ENCODE measurements at regions not wholly inside any gene's neighbourhood (a gene's known extent, or its start where the extent isn't known, plus 50 kb on each side); places are given as distances from the start of the nearest gene placed in this dataset.
"Not testable (repeated sequence)": the region's sequence is repeated elsewhere in the genome, so short reads cannot be mapped to it uniquely, and the experiment has no call there.

DNA sequence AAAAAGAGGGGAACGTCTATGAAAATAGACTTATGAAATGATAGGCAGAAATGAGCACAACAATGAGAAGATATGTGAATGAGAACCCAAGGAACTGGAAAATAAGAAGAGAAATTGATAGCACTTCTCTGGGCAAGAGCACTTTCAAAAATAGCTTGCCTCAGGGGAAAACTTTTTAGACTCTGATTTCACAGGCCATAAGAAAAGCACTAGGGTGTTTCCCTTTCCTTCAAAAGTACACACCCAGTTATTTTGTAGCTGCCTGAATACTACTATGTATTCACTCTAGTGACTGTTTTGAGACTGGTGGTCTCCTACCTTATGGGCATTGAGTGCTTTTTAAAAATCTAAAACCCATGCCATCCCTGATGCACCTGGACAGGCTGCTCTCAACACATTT, 172.3 kb upstream of the SOX6 start:
- no peak for DNase-seq (ENCODE audit: insufficient read length, low spot score)
- TF ChIP-seq, protein P1, sequence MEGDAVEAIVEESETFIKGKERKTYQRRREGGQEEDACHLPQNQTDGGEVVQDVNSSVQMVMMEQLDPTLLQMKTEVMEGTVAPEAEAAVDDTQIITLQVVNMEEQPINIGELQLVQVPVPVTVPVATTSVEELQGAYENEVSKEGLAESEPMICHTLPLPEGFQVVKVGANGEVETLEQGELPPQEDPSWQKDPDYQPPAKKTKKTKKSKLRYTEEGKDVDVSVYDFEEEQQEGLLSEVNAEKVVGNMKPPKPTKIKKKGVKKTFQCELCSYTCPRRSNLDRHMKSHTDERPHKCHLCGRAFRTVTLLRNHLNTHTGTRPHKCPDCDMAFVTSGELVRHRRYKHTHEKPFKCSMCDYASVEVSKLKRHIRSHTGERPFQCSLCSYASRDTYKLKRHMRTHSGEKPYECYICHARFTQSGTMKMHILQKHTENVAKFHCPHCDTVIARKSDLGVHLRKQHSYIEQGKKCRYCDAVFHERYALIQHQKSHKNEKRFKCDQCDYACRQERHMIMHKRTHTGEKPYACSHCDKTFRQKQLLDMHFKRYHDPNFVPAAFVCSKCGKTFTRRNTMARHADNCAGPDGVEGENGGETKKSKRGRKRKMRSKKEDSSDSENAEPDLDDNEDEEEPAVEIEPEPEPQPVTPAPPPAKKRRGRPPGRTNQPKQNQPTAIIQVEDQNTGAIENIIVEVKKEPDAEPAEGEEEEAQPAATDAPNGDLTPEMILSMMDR (IDR thresholded peaks at IDR 0.05; ENCODE audit: insufficient read depth, missing control alignments), result no peak
- FAIRE-seq, result no peak

DNA sequence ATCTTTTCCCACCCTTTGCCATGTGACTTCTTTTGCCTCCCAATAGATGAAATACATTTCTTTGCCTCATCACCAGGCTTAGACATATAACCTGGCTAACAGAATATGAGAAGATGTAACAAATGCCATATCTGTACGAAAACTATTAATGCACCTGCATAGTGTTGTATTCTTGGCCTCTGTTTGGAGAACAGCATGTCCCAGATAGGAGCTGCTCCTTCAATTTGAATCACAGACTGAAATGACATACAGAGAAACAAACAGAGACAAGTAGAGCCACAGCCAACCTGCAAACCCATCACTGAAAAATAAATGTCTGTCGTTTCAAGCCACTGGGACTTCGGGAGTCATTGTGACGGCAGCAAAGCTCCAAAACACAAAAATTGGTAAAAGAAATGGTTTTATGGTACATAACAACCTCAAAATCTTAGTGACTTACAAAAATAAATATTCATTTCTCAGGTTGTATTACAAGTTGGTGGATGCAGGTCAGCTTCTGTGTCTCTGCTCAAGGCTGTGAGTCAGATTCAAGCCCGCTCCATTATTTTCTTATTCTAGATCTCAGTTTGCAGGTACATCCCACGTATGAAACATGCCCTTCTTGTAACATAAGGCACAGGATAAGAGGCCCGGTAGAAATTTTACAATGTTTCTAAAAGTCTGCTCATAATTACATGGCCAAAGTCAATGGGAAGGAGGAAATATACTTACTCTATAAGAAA, 171.3 kb upstream of the SOX6 start:
- FAIRE-seq (no peak), DNase-seq (ENCODE audit: insufficient read length, low spot score) (no peak)
- TF ChIP-seq, protein P1 (IDR thresholded peaks at IDR 0.05; ENCODE audit: insufficient read depth, missing control alignments), result no peak

DNA sequence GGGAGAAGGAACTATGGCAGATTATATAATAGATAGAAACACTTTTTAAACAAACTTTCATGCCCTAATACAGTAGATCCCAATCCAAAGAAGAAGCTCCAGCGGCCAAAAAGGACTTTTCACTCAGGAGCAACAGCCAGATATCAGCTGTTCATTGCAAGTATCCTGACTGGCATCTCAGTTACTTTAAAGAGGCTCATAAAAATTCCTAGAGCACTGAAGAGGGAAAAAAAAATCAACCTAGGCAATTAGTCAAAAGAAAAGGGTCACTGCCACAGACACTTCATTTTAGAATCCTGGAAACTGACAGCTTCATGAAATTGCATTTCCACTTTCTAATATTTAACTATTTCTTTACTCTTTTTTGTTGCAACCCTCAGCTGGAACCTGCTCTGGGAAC, 170.6 kb upstream of the SOX6 start:
- no peak for FAIRE-seq
- TF ChIP-seq, protein P1 (IDR thresholded peaks at IDR 0.05; ENCODE audit: insufficient read depth, missing control alignments), result no peak
- no peak for DNase-seq (ENCODE audit: insufficient read length, low spot score)

DNA sequence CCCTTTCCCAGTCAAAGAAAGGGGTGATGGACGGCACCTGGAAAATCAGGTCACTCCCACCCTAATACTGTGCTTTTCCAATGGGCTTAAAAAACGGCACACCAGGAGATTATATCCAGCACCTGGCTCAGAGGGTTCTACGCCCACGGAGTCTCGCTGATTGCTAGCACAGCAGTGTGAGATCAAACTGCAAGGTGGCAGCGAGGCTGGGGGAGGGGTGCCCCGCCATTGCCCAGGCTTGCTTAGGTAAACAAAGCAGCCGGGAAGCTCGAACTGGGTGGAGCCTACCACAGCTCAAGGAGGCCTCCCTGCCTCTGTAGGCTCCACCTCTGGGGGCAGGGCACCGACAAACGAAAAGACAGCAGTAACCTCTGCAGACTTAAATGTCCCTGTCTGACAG, 164.4 kb upstream of the SOX6 start:
- not testable (repeated sequence) for DNase-seq (ENCODE audit: insufficient read length, low spot score); FAIRE-seq

DNA sequence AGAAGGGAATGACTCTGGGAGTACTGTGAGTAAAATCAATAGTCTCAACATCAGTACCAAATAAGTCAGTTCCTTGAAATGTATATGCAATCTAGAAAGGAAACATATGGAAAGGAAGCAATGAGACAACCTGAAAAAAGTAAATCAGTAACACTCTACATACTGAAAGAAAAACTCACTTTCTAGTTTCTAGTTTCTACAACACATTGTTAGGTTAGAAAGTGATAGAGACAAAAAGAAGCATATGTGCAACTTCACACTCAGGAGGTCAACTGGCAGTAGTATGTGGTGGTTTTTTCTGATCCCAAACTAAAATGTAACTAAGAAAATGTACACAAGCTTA, 156.5 kb upstream of the SOX6 start:
- FAIRE-seq (no peak), DNase-seq (ENCODE audit: insufficient read length, low spot score) (no peak)
- TF ChIP-seq, protein P1 (IDR thresholded peaks at IDR 0.05; ENCODE audit: insufficient read depth, missing control alignments), result no peak

DNA sequence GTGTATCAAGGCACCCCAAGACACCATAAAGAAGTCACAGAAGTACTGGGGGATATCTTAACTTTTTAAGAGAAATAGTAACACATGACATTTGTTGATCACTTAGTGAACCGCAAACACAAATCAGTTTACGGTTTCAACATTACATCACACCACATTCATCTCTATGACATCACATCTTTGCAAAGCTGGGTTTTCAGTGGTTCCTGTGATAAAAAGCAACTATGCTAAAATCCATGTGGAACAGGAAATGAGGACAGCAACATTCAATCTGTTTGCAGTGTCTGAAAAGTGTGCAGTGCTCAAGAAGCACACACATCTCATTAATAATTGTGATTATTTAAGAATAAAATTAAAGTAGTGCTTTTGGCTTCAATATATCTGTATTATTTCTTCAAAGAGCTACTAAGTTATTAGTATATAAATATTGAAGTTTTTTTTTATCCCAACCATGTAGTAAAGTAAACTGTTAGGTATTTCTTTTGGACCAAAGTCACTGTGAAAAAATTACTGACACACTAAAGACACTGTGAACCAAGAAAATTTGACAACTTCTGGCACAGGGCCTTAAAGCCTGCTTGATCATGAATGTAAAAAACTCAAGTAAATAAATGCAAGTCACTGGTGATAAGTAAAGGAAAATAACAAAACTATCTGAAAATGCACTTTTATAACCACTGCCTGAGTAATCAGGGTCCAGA, 156.0 kb upstream of the SOX6 start:
- TF ChIP-seq, protein P1 (IDR thresholded peaks at IDR 0.05; ENCODE audit: insufficient read depth, missing control alignments), result no peak
- FAIRE-seq, result no peak
- DNase-seq (ENCODE audit: insufficient read length, low spot score), result no peak

DNA sequence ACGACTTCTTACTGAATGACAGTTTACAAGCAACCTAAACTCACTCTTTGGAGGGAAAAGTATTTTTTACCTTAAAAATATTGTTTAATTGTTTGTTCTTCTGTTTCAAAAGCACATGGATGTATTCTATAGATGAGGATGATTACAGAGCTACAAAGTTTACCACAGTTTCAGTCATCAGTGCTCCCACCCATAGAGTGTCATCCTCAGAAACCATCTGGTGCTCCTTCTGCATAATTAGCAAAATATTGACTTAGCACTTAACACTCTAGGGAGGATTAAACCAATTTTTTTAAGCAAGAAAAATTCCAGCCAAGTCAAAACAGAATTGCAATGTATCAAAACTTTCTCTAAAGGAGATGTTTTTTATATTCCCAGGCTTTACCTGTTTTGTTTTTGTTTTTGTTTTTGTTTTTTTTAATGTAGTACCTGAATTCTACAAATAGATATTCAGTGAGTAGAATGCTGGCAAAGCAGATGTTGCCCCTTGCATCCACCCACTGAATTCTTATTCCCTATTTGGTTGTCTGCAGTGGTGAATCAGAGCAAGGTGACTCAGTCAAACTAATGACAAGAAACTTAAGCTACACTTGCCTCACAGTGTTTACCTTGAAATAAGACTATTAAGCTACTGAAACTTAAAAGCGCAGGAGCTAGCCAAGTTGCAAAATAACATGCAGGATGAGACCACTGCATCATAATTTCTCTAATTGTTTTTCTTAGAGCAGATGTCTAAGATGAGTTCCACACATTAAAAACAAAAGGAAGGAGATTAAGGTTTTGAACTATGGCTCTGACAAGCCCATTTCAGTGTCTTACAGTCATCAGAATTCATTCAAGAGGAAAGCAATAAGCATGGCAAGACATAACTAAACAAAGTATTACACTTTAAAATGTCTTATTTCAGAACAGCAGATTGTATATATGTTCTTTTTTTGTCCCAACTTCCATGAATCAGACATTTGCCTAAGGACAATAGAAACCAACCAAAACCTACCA, 155.1 kb upstream of the SOX6 start:
- FAIRE-seq (no peak), DNase-seq (ENCODE audit: insufficient read length, low spot score) (no peak)
- TF ChIP-seq, protein P1 (IDR thresholded peaks at IDR 0.05; ENCODE audit: insufficient read depth, missing control alignments), result no peak

All from D721Med (cell line).